Pons (tissue), 1 donor: ENCODE measurements at regions not wholly inside any gene's neighbourhood (a gene's known extent, or its start where the extent isn't known, plus 50 kb on each side); places are given as distances from the start of the nearest gene placed in this dataset.
"Not testable (repeated sequence)": the region's sequence is repeated elsewhere in the genome, so short reads cannot be mapped to it uniquely, and the experiment has no call there.

ENCODE experiments used
- DNase-seq: peaks from one replicate; pipeline ENCODE4 v3.0.0-alpha.2; 2016; ENCODE audit warnings: low spot score

GRCh38 chr7:52584041-52584440, 451.4 kb upstream of the POM121L12 start:
- no peak for DNase-seq

GRCh38 chr7:52573141-52573540, 462.3 kb upstream of the POM121L12 start:
- not testable (repeated sequence) for DNase-seq

- no peak for DNase-seq
Observed at GRCh38 chr7:52571026-52571425, 464.4 kb upstream of the POM121L12 start.

- DNase-seq: peak; percentile 16
Observed at GRCh38 chr7:52569151-52569550, 466.3 kb upstream of the POM121L12 start.

GRCh38 chr7:52565974-52566373, 469.5 kb upstream of the POM121L12 start:
- no peak for DNase-seq

GRCh38 chr7:52555805-52556204, 479.6 kb upstream of the POM121L12 start:
- DNase-seq: no peak

- DNase-seq: no peak
Observed at GRCh38 chr7:52547308-52547910, 488.0 kb upstream of the POM121L12 start.

GRCh38 chr7:52541198-52541765, 494.2 kb upstream of the POM121L12 start:
- DNase-seq: not testable (repeated sequence)

GRCh38 chr7:52540041-52540440, 495.4 kb upstream of the POM121L12 start:
- DNase-seq: no peak

- DNase-seq: no peak
Observed at GRCh38 chr7:52539414-52539813, 496.0 kb upstream of the POM121L12 start.

- no peak for DNase-seq
Observed at GRCh38 chr7:52537051-52537450, 498.4 kb upstream of the POM121L12 start.

GRCh38 chr7:52525772-52526341, 509.6 kb upstream of the POM121L12 start:
- DNase-seq: no peak

- no peak for DNase-seq
Observed at GRCh38 chr7:52518869-52519268, 516.6 kb upstream of the POM121L12 start.

GRCh38 chr7:52512656-52513055, 522.8 kb upstream of the POM121L12 start:
- DNase-seq: no peak

GRCh38 chr7:52507546-52508255, 527.7 kb upstream of the POM121L12 start:
- DNase-seq: no peak

- no peak for DNase-seq
Observed at GRCh38 chr7:52506325-52506724, 529.1 kb upstream of the POM121L12 start.

- DNase-seq: no peak
Observed at GRCh38 chr7:52504561-52504960, 530.9 kb upstream of the POM121L12 start.

GRCh38 chr7:52502281-52502680, 533.2 kb upstream of the POM121L12 start:
- DNase-seq: peak; percentile 59

- peak; percentile 55 for DNase-seq
Observed at GRCh38 chr7:52501696-52502095, 533.7 kb upstream of the POM121L12 start.

- no peak for DNase-seq
Observed at GRCh38 chr7:52500841-52501240, 534.6 kb upstream of the POM121L12 start.

GRCh38 chr7:52498366-52498765, 537.1 kb upstream of the POM121L12 start:
- peak; percentile 10 for DNase-seq

- DNase-seq: no peak
Observed at GRCh38 chr7:52486267-52486666, 549.2 kb upstream of the POM121L12 start.

GRCh38 chr7:52482076-52482475, 553.4 kb upstream of the POM121L12 start:
- no peak for DNase-seq
